GM12873 (cell line): ENCODE measurements at regions not wholly inside any gene's neighbourhood (a gene's known extent, or its start where the extent isn't known, plus 50 kb on each side); places are given as distances from the start of the nearest gene placed in this dataset.

Source experiments
- CTCF ChIP-seq: IDR thresholded peaks from 2 replicates; pipeline ENCODE4 v1.5.1; 2012; ENCODE audit warnings: low read depth, mild to moderate bottlenecking, moderate library complexity, low read length, control low read depth; ENCODE audit not compliant: insufficient read depth; ENCODE audit errors: missing control alignments

GRCh38 chr5:82642313-82642712 lies 364.2 kb upstream of the RPS23 start:
- no peak for TF ChIP-seq CTCF

GRCh38 chr5:82641331-82642003 lies 363.3 kb upstream of the RPS23 start:
- TF ChIP-seq CTCF: peak; percentile 67

- TF ChIP-seq CTCF: no peak
Observed at GRCh38 chr5:82640916-82641315, 362.8 kb upstream of the RPS23 start.

GRCh38 chr5:82639393-82640144 lies 361.4 kb upstream of the RPS23 start:
- TF ChIP-seq CTCF: no peak

- no peak for TF ChIP-seq CTCF
Observed at GRCh38 chr5:82636591-82636990, 358.4 kb upstream of the RPS23 start.

- no peak for TF ChIP-seq CTCF
Observed at GRCh38 chr5:82635561-82636288, 357.6 kb upstream of the RPS23 start.

GRCh38 chr5:82628364-82628910 lies 350.3 kb upstream of the RPS23 start:
- no peak for TF ChIP-seq CTCF
